PC-9 (cell line): ENCODE measurements at regions not wholly inside any gene's neighbourhood (a gene's known extent, or its start where the extent isn't known, plus 50 kb on each side); places are given as distances from the start of the nearest gene placed in this dataset.
"Not testable (repeated sequence)": the region's sequence is repeated elsewhere in the genome, so short reads cannot be mapped to it uniquely, and the experiment has no call there.

Experiments
- CTCF ChIP-seq: fragments of 200-600 bp; sonication (generic); conservative IDR thresholded peaks from 2 replicates; pipeline ENCODE4 v1.6.1; 2017; ENCODE audit warnings: mixed run types, antibody characterized with exemption, mild to moderate bottlenecking, moderate library complexity
- EZH2 ChIP-seq: fragments of 200-600 bp; sonication (generic); IDR thresholded peaks from 2 replicates; pipeline ENCODE4 v1.8.0; 2017; ENCODE audit warnings: antibody characterized with exemption, low read depth

GRCh38 chr16:16563962-16564361, 185.0 kb downstream of the NPIPA7 start:
- TF ChIP-seq CTCF, EZH2: not testable (repeated sequence)
